GM12874 (cell line): ENCODE measurements at regions not wholly inside any gene's neighbourhood (a gene's known extent, or its start where the extent isn't known, plus 50 kb on each side); places are given as distances from the start of the nearest gene placed in this dataset.

Experiments used
- TF ChIP-seq, protein P1 (sequence below): IDR thresholded peaks from 2 replicates; pipeline ENCODE4 v1.5.1; 2011; ENCODE audit warnings: low read depth, mild to moderate bottlenecking, control low read depth, low read length, moderate library complexity; ENCODE audit not compliant: insufficient read depth

- TF ChIP-seq, protein P1, sequence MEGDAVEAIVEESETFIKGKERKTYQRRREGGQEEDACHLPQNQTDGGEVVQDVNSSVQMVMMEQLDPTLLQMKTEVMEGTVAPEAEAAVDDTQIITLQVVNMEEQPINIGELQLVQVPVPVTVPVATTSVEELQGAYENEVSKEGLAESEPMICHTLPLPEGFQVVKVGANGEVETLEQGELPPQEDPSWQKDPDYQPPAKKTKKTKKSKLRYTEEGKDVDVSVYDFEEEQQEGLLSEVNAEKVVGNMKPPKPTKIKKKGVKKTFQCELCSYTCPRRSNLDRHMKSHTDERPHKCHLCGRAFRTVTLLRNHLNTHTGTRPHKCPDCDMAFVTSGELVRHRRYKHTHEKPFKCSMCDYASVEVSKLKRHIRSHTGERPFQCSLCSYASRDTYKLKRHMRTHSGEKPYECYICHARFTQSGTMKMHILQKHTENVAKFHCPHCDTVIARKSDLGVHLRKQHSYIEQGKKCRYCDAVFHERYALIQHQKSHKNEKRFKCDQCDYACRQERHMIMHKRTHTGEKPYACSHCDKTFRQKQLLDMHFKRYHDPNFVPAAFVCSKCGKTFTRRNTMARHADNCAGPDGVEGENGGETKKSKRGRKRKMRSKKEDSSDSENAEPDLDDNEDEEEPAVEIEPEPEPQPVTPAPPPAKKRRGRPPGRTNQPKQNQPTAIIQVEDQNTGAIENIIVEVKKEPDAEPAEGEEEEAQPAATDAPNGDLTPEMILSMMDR: no peak
Measured at GRCh38 chr4:18675586-18676525, 654.3 kb upstream of the LCORL start.

DNA sequence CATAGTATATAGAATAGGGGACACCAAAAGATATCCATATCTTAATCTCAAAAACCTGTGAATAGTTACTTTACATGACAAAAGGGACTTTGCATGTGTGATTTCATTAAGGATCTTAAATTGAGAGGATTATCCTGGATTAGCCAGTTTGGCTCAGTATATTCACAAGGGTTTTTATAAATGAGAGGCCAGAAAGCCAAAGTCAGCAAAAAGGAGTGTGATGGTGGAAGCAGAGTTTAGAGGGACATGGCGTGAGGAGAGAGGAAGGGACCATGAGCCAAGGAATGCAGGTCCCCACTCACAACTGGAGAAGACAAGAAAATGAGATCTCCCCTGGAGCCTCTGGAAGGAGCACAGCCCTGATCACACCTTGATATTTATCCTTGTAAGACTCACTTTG lies 648.5 kb upstream of the LCORL start:
- TF ChIP-seq, protein P1: no peak

- TF ChIP-seq, protein P1: no peak
Measured at GRCh38 chr4:18669390-18669789, 647.8 kb upstream of the LCORL start.

GRCh38 chr4:18666322-18666721 lies 644.8 kb upstream of the LCORL start:
- TF ChIP-seq, protein P1: no peak

- TF ChIP-seq, protein P1: no peak
Measured at GRCh38 chr4:18664171-18664570, 642.6 kb upstream of the LCORL start.

- TF ChIP-seq, protein P1: no peak
Measured at GRCh38 chr4:18645351-18645750, 623.8 kb upstream of the LCORL start.

- TF ChIP-seq, protein P1: no peak
Measured at GRCh38 chr4:18641334-18641733, 619.8 kb upstream of the LCORL start.
